ENCODE measurements at regions not wholly inside any gene's neighbourhood (a gene's known extent, or its start where the extent isn't known, plus 50 kb on each side); places are given as distances from the start of the nearest gene placed in this dataset.

DNA sequence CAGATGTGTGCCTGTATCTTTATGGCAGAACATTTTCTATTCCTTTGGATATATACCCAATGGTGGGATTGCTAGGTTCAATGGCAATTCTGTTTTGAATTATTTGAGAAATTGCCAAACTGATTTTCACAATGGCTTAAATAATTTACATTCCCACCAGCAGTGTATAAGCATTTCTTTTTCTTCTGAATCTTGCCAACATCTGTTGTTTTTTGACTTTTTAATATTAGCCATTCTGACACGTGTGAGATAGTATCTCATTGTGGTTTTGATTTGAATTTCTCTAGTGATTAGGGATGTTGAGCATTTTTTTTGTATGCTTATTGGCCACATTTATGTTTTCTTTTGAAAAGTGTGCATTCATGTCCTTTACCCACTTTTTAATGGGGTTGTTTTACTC lies 864.3 kb upstream of the ADAMTS5 start:
- TF ChIP-seq, protein P1, sequence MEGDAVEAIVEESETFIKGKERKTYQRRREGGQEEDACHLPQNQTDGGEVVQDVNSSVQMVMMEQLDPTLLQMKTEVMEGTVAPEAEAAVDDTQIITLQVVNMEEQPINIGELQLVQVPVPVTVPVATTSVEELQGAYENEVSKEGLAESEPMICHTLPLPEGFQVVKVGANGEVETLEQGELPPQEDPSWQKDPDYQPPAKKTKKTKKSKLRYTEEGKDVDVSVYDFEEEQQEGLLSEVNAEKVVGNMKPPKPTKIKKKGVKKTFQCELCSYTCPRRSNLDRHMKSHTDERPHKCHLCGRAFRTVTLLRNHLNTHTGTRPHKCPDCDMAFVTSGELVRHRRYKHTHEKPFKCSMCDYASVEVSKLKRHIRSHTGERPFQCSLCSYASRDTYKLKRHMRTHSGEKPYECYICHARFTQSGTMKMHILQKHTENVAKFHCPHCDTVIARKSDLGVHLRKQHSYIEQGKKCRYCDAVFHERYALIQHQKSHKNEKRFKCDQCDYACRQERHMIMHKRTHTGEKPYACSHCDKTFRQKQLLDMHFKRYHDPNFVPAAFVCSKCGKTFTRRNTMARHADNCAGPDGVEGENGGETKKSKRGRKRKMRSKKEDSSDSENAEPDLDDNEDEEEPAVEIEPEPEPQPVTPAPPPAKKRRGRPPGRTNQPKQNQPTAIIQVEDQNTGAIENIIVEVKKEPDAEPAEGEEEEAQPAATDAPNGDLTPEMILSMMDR (conservative IDR thresholded peaks at IDR 0.05 in 1 of 2, IDR thresholded peaks at IDR 0.05 in 1 of 2; ENCODE audit: extremely low read depth in 1 of 2, insufficient read depth in 1 of 2, low read depth in 1 of 2, low read length in 2 of 2): no peak
- no peak for TF ChIP-seq EZH2 (IDR thresholded peaks at IDR 0.05; ENCODE audit: borderline replicate concordance, low read length)
